HG02798 (cell line): ENCODE measurements at regions not wholly inside any gene's neighbourhood (a gene's known extent, or its start where the extent isn't known, plus 50 kb on each side); places are given as distances from the start of the nearest gene placed in this dataset.

ENCODE experiments used
- ATAC-seq: cut with Tn5 transposase; IDR thresholded peaks from one replicate; pipeline ENCODE4 v1.9.1; 2021; ENCODE audit warnings: mild to moderate bottlenecking; ENCODE audit not compliant: unreplicated experiment, poor library complexity

- no peak for ATAC-seq
These were observed 103.2 kb upstream of the DAAM1 start for GRCh38 chr14:59085207-59085739.

GRCh38 chr14:59086241-59086882, 102.1 kb upstream of the DAAM1 start:
- ATAC-seq = no peak

GRCh38 chr14:59087240-59087639, 101.2 kb upstream of the DAAM1 start:
- ATAC-seq = no peak

GRCh38 chr14:59087711-59088110, 100.8 kb upstream of the DAAM1 start:
- no peak for ATAC-seq

GRCh38 chr14:59090572-59090971, 97.9 kb upstream of the DAAM1 start:
- no peak for ATAC-seq

- ATAC-seq = no peak
These were observed 97.1 kb upstream of the DAAM1 start for GRCh38 chr14:59091404-59091803.

GRCh38 chr14:59091976-59092375, 96.5 kb upstream of the DAAM1 start:
- ATAC-seq = no peak

- ATAC-seq = no peak
These were observed 94.6 kb upstream of the DAAM1 start for GRCh38 chr14:59093902-59094301.

GRCh38 chr14:59096303-59096702, 92.2 kb upstream of the DAAM1 start:
- no peak for ATAC-seq

- ATAC-seq = no peak
These were observed 90.8 kb upstream of the DAAM1 start for GRCh38 chr14:59097681-59098080.

GRCh38 chr14:59098377-59098776, 90.1 kb upstream of the DAAM1 start:
- no peak for ATAC-seq

- ATAC-seq = no peak
These were observed 88.3 kb upstream of the DAAM1 start for GRCh38 chr14:59100205-59100604.

- ATAC-seq = no peak
These were observed 87.0 kb upstream of the DAAM1 start for GRCh38 chr14:59101476-59101875.

- no peak for ATAC-seq
These were observed 85.1 kb upstream of the DAAM1 start for GRCh38 chr14:59103396-59103795.

- ATAC-seq = peak; percentile 66
These were observed 80.6 kb upstream of the DAAM1 start for GRCh38 chr14:59107819-59108218.

- no peak for ATAC-seq
These were observed 71.5 kb upstream of the DAAM1 start for GRCh38 chr14:59116984-59117415.

- no peak for ATAC-seq
These were observed 70.5 kb upstream of the DAAM1 start for GRCh38 chr14:59117754-59118528.

- ATAC-seq = no peak
These were observed 67.5 kb upstream of the DAAM1 start for GRCh38 chr14:59120921-59121320.

GRCh38 chr14:59123531-59123930, 64.9 kb upstream of the DAAM1 start:
- ATAC-seq = no peak

- ATAC-seq = no peak
These were observed 64.5 kb upstream of the DAAM1 start for GRCh38 chr14:59123975-59124374.

GRCh38 chr14:59125156-59125555, 63.3 kb upstream of the DAAM1 start:
- no peak for ATAC-seq
